H9 (cell line): ENCODE measurements at regions not wholly inside any gene's neighbourhood (a gene's known extent, or its start where the extent isn't known, plus 50 kb on each side); places are given as distances from the start of the nearest gene placed in this dataset.

Source experiments
- DNase-seq: peaks from one replicate; pipeline ENCODE4 v3.0.0-alpha.2; 2017
- H2AFZ ChIP-seq: one replicate; pipeline ENCODE4 v1.6.1; 2013; ENCODE audit warnings: mild to moderate bottlenecking, low read length, control low read depth, moderate library complexity
- H2AK5ac ChIP-seq: 2 replicates; pipeline ENCODE4 v1.6.1; 2013; ENCODE audit warnings: low read length, control low read depth, mixed read lengths; ENCODE audit not compliant: insufficient read length
- H2BK120ac ChIP-seq: one replicate; pipeline ENCODE4 v1.6.1; 2013; ENCODE audit warnings: low read depth, mild to moderate bottlenecking, low read length, control low read depth, inconsistent platforms; ENCODE audit not compliant: poor library complexity, severe bottlenecking
- H2BK12ac ChIP-seq: 2 replicates; pipeline ENCODE4 v1.6.1; 2013; ENCODE audit warnings: low read length, control low read depth, mixed read lengths, low read depth; ENCODE audit not compliant: insufficient read length
- H2BK15ac ChIP-seq: 2 replicates; pipeline ENCODE4 v1.6.1; 2013; ENCODE audit warnings: low read depth, low read length, control low read depth
- H2BK20ac ChIP-seq: one replicate; pipeline ENCODE4 v1.6.1; 2013; ENCODE audit warnings: low read depth, mild to moderate bottlenecking, low read length, control low read depth, inconsistent platforms; ENCODE audit not compliant: poor library complexity, severe bottlenecking
- H2BK5ac ChIP-seq: 2 replicates; pipeline ENCODE4 v1.6.1; 2013; ENCODE audit warnings: low read length, control low read depth, mixed read lengths; ENCODE audit not compliant: insufficient read length
- H3K14ac ChIP-seq: 2 replicates; pipeline ENCODE4 v1.6.1; 2013; ENCODE audit warnings: low read length, control low read depth; ENCODE audit not compliant: insufficient read depth
- H3K18ac ChIP-seq: 2 replicates; pipeline ENCODE4 v1.6.1; 2013; ENCODE audit warnings: low read depth, mild to moderate bottlenecking, mixed read lengths, low read length, control low read depth; ENCODE audit not compliant: insufficient read length
- H3K23ac ChIP-seq: 2 replicates; pipeline ENCODE4 v1.6.1; 2013; ENCODE audit warnings: low read length, control low read depth, mixed read lengths, low read depth; ENCODE audit not compliant: insufficient read length
- H3K23me2 ChIP-seq: 2 replicates; pipeline ENCODE4 v1.6.1; 2013; ENCODE audit warnings: low read depth, mild to moderate bottlenecking, mixed read lengths, low read length, control low read depth; ENCODE audit not compliant: insufficient read length, poor library complexity, severe bottlenecking
- H3K27ac ChIP-seq: 2 replicates; pipeline ENCODE4 v1.5.1; 2013; ENCODE audit warnings: low read length, control low read depth, mixed read lengths, low read depth; ENCODE audit not compliant: insufficient read length
- H3K27me3 ChIP-seq: 2 replicates; pipeline ENCODE4 v1.6.1; 2013; ENCODE audit warnings: low read length, control low read depth, inconsistent platforms; ENCODE audit not compliant: insufficient read depth
- H3K4ac ChIP-seq: 2 replicates; pipeline ENCODE4 v1.6.1; 2013; ENCODE audit warnings: low read depth, mild to moderate bottlenecking, control low read depth, inconsistent platforms, low read length, moderate library complexity
- H3K4me1 ChIP-seq: 2 replicates; pipeline ENCODE4 v1.6.1; 2013; ENCODE audit warnings: low read length, control low read depth, inconsistent platforms; ENCODE audit not compliant: insufficient read depth
- H3K4me2 ChIP-seq: 2 replicates; pipeline ENCODE4 v1.6.1; 2013; ENCODE audit warnings: low read length, control low read depth, mixed read lengths; ENCODE audit not compliant: insufficient read length, insufficient read depth
- H3K56ac ChIP-seq: 2 replicates; pipeline ENCODE4 v1.6.1; 2013; ENCODE audit warnings: low read depth, mild to moderate bottlenecking, mixed read lengths, low read length, control low read depth; ENCODE audit not compliant: insufficient read length
- H3K79me1 ChIP-seq: 2 replicates; pipeline ENCODE4 v1.6.1; 2013; ENCODE audit warnings: low read depth, mild to moderate bottlenecking, moderate library complexity, low read length, control low read depth, inconsistent platforms; ENCODE audit not compliant: insufficient read depth, poor library complexity, severe bottlenecking
- H3K79me2 ChIP-seq: 2 replicates; pipeline ENCODE4 v1.6.1; 2013; ENCODE audit warnings: low read length, control low read depth, inconsistent platforms; ENCODE audit not compliant: insufficient read depth
- H3K9ac ChIP-seq: 2 replicates; pipeline ENCODE4 v1.6.1; 2013; ENCODE audit warnings: low read length, control low read depth, mixed read lengths; ENCODE audit not compliant: insufficient read length; ENCODE audit errors: extremely low read depth
- H3K9me3 ChIP-seq: one replicate; pipeline ENCODE4 v1.6.1; 2013; ENCODE audit warnings: low read depth, low read length, inconsistent platforms; ENCODE audit not compliant: control insufficient read depth
- H3T11ph ChIP-seq: one replicate; pipeline ENCODE4 v1.6.1; 2013; ENCODE audit warnings: mild to moderate bottlenecking, low read length, control low read depth, inconsistent platforms
- H4K20me1 ChIP-seq: one replicate; pipeline ENCODE4 v1.6.1; 2013; ENCODE audit not compliant: control insufficient read depth, insufficient read length, insufficient read depth
- H4K5ac ChIP-seq: 2 replicates; pipeline ENCODE4 v1.6.1; 2013; ENCODE audit warnings: low read depth, mild to moderate bottlenecking, mixed read lengths, low read length, control low read depth; ENCODE audit not compliant: insufficient read length
- H4K8ac ChIP-seq: replicated peaks from 2 replicates; pipeline ENCODE4 v1.6.1; 2013; ENCODE audit warnings: low read length, control low read depth, mixed read lengths, low read depth; ENCODE audit not compliant: insufficient read length
- H4K91ac ChIP-seq: 2 replicates; pipeline ENCODE4 v1.6.1; 2013; ENCODE audit warnings: low read depth, mild to moderate bottlenecking, moderate library complexity, mixed read lengths, low read length, control low read depth; ENCODE audit not compliant: insufficient read length
- H3K27ac Mint-ChIP-seq, 3 experiments: 2 replicates in 2 of 3; 3 replicates in 1 of 3; pipeline ENCODE4 v1.8.0; 2020 to 2021; ENCODE audit warnings: mixed read lengths in 3 of 3, mild to moderate bottlenecking in 1 of 3, moderate library complexity in 1 of 3
- H3K27me3 Mint-ChIP-seq: 2 replicates; pipeline ENCODE4 v1.8.0; 2021; ENCODE audit warnings: low read depth, mild to moderate bottlenecking, moderate library complexity, mixed read lengths
- H3K36me3 Mint-ChIP-seq, 3 experiments: 2 replicates in 2 of 3; 3 replicates in 1 of 3; pipeline ENCODE4 v1.8.0; 2020 to 2021; ENCODE audit warnings: low read depth in 3 of 3, mixed read lengths in 3 of 3; ENCODE audit not compliant: insufficient read depth in 1 of 3
- H3K4me1 Mint-ChIP-seq, 2 experiments: 2 replicates each; pipeline ENCODE4 v1.8.0; 2020; ENCODE audit warnings: mixed read lengths in 2 of 2
- H3K4me3 Mint-ChIP-seq, 2 experiments: 2 replicates in 1 of 2; 3 replicates in 1 of 2; pipeline ENCODE4 v1.8.0; 2020 to 2021; ENCODE audit warnings: mild to moderate bottlenecking in 2 of 2, mixed read lengths in 2 of 2, moderate library complexity in 1 of 2
- H3K9me3 Mint-ChIP-seq, 2 experiments: 2 replicates in 1 of 2; 3 replicates in 1 of 2; pipeline ENCODE4 v1.8.0; 2020; ENCODE audit warnings: mild to moderate bottlenecking in 2 of 2, mixed read lengths in 2 of 2, moderate library complexity in 1 of 2
- WGBS: extraction: QIAGEN DNeasy Blood & Tissue Kit; methylation state at CpG from one replicate; pipeline ENCODE4 v1.1.7; 2013; ENCODE audit warnings: missing lambda C conversion rate, low lambda C conversion rate, mixed read lengths; ENCODE audit not compliant: insufficient read length; ENCODE audit errors: extremely low coverage; 5-methylcytosine and 5-hydroxymethylcytosine counted together
- TF ChIP-seq, protein P1 (sequence below): fragments of 200-600 bp; sonication (generic); conservative IDR thresholded peaks from 3 replicates; pipeline ENCODE4 v1.8.0; 2021; ENCODE audit warnings: antibody characterized with exemption, mild to moderate bottlenecking

DNA sequence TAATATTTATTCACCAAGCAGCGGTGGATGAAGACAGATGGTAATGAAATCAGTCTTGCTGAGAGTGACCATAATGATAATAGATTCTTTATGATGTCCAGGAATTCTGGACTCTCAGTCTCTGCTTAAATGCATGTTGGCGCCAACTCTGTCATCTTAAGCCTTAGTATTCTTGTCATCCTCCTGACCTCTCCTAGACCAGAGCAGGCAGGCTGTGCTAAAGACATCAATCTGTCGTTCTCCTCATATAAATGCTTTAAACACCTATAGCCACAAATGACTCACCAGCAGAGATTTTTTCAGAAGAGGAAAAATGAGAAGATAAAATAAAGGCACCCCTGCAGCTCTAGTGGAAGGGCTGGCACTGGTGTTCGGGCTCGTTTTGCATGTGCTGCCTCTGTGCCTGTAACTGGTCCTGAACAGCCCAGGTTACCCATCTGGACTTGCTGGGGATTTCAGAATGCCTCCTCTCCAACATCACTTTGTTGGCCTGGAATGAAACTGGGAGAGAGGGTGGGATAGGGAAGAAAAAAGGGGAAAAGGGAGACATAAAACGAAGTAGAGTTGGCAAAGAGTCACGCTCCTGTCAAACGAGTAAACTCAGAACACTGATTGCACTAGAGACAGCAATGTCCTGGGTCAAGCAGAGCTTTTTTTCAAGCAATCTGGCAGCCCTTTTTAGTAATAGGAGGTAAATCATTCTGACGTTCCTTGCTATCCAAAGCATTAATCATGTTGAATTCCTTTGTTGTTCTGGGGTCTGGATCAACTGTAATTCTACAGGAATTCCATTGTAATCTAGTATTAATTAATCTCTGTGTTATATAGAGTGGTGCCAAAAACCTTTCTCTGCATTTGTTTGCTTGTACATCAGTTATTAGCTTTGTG is 195.5 kb upstream of the CLINT1 start:
- TF ChIP-seq, protein P1, sequence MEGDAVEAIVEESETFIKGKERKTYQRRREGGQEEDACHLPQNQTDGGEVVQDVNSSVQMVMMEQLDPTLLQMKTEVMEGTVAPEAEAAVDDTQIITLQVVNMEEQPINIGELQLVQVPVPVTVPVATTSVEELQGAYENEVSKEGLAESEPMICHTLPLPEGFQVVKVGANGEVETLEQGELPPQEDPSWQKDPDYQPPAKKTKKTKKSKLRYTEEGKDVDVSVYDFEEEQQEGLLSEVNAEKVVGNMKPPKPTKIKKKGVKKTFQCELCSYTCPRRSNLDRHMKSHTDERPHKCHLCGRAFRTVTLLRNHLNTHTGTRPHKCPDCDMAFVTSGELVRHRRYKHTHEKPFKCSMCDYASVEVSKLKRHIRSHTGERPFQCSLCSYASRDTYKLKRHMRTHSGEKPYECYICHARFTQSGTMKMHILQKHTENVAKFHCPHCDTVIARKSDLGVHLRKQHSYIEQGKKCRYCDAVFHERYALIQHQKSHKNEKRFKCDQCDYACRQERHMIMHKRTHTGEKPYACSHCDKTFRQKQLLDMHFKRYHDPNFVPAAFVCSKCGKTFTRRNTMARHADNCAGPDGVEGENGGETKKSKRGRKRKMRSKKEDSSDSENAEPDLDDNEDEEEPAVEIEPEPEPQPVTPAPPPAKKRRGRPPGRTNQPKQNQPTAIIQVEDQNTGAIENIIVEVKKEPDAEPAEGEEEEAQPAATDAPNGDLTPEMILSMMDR = no peak
- Mint-ChIP-seq H3K27ac (no peak overlapping the region), H3K9me3 (no peaks in the 10 kb centered on the region), H3K4me1 (peaks cover 3 to 7% of the 10 kb centered on the region in 2 experiments; a peak in 3 of 4 replicates), H3K27me3 (no peaks in the 10 kb centered on the region; the same call in none of the 2 replicates), H3K36me3 (no peaks in the 10 kb centered on the region), H3K4me3 (no peak overlapping the region)
- WGBS = no CpG with 5 or more reads among the region's 9 CpGs
- H3K14ac ChIP-seq = no peak overlapping the region
- no peak overlapping the region for H2BK12ac ChIP-seq
- no peak overlapping the region for H4K91ac ChIP-seq
- no peak overlapping the region for H3K18ac ChIP-seq
- no peak overlapping the region for H4K5ac ChIP-seq
- H3K27me3 ChIP-seq = no peaks in the 10 kb centered on the region
- H3K4ac ChIP-seq = no peak overlapping the region
- H3K79me2 ChIP-seq = no peaks in the 10 kb centered on the region
- no peaks in the 10 kb centered on the region for H3K9me3 ChIP-seq
- no peak for DNase-seq
- H2AK5ac ChIP-seq = no peak overlapping the region
- no peak overlapping the region for H3K4me2 ChIP-seq
- H2BK20ac ChIP-seq = no peak overlapping the region
- H3K23ac ChIP-seq = no peak overlapping the region
- no peak overlapping the region for H3K9ac ChIP-seq
- no peak overlapping the region for H2BK120ac ChIP-seq
- H3K27ac ChIP-seq = no peak overlapping the region
- no peak overlapping the region for H4K8ac ChIP-seq
- H2BK5ac ChIP-seq = no peak overlapping the region
- no peak overlapping the region for H3T11ph ChIP-seq
- no peaks in the 10 kb centered on the region for H3K4me1 ChIP-seq
- no peak overlapping the region for H3K56ac ChIP-seq
- no peaks in the 10 kb centered on the region for H3K23me2 ChIP-seq
- H2BK15ac ChIP-seq = no peak overlapping the region
- no peaks in the 10 kb centered on the region for H3K79me1 ChIP-seq
- no peaks in the 10 kb centered on the region for H4K20me1 ChIP-seq
- H2AFZ ChIP-seq = no peak overlapping the region
